ENCODE measurements at regions not wholly inside any gene's neighbourhood (a gene's known extent, or its start where the extent isn't known, plus 50 kb on each side); places are given as distances from the start of the nearest gene placed in this dataset.

GRCh38 chrX:112377481-112377880 is 294.9 kb upstream of the TRPC5 start:
- H2BK20ac ChIP-seq (ENCODE audit: low read depth, low read length): no peak overlapping the region
- H3K14ac ChIP-seq (replicated peaks; ENCODE audit: low read depth, low read length): no peak overlapping the region
- dilution Hi-C loops (cut with HindIII; ENCODE audit: low sequenced_read_pairs, unreplicated experiment) (no loop called here), intact Hi-C loops (cut with micrococcal nuclease) (no loop called here), in situ Hi-C loops (cut with MboI; ENCODE audit: low sequenced_read_pairs) (no loop called here)
- no peak overlapping the region for H3K23ac ChIP-seq (ENCODE audit: low read depth, low read length)
- no peaks in the 10 kb centered on the region for H3K79me1 ChIP-seq (ENCODE audit: low read depth in 1 of 2, low read length in 2 of 2)
- H3K27me3 ChIP-seq (ENCODE audit: control insufficient read depth, insufficient read depth, low read length): peaks cover 3% of the 10 kb centered on the region; the same call in 1 of the 2 replicates
- WGBS, 2 experiments (ENCODE audit: extremely low coverage in 2 of 2, insufficient read length in 1 of 2): no CpG with 5 or more reads among the region's 3 CpGs
- no peaks in the 10 kb centered on the region for H3K9me1 ChIP-seq (ENCODE audit: insufficient read depth, low read length)
- no peak overlapping the region for H4K8ac ChIP-seq (ENCODE audit: low read depth in 2 of 2, low read length in 2 of 2)
- ATAC-seq (ENCODE audit: low read depth): no peak
- BruUV-seq (replicated peaks): no TSS peak
- no peak overlapping the region for H2AK5ac ChIP-seq (ENCODE audit: low read depth, low read length)
- no peak overlapping the region for H3K56ac ChIP-seq (ENCODE audit: extremely low read depth, insufficient read depth, low read length)
- TF ChIP-seq FOS (IDR thresholded peaks at IDR 0.05; ENCODE audit: low read depth, low read length) (no peak), USF2 (IDR thresholded peaks at IDR 0.05; ENCODE audit: low read depth, low read length) (no peak), RCOR1 (IDR thresholded peaks at IDR 0.05; ENCODE audit: insufficient replicate concordance, low read length) (no peak), ELK1 (IDR thresholded peaks at IDR 0.05; ENCODE audit: borderline replicate concordance, low read depth, low read length) (no peak), MAZ (IDR thresholded peaks at IDR 0.05; ENCODE audit: borderline replicate concordance, low read depth, low read length) (no peak), CHD1 (IDR thresholded peaks at IDR 0.05; ENCODE audit: low read depth, low read length) (no peak), CEBPB (IDR thresholded peaks at IDR 0.05; ENCODE audit: low read depth, low read length) (no peak), MXI1 (IDR thresholded peaks at IDR 0.05; ENCODE audit: borderline replicate concordance, low read depth, low read length) (no peak), BHLHE40 (IDR thresholded peaks at IDR 0.05; ENCODE audit: low read depth, low read length) (no peak), NFE2L2 (IDR thresholded peaks at IDR 0.05; ENCODE audit: low read depth, low read length) (no peak)
- H3K9ac ChIP-seq (ENCODE audit: low read depth, low read length): no peak overlapping the region
- no peak overlapping the region for H2AFZ ChIP-seq (replicated peaks; ENCODE audit: low read length, poor library complexity)
- no peak overlapping the region for H2BK15ac ChIP-seq (ENCODE audit: low read depth, low read length)
- no peak overlapping the region for H3K18ac ChIP-seq (ENCODE audit: low read depth, low read length)
- no peak overlapping the region for H2BK120ac ChIP-seq (ENCODE audit: low read depth, low read length)
- no peak overlapping the region for H4K91ac ChIP-seq (ENCODE audit: insufficient read depth, low read depth, low read length)
- H3K27ac ChIP-seq (ENCODE audit: insufficient read depth, low read length): no peak overlapping the region
- no peak overlapping the region for H2AK9ac ChIP-seq (replicated peaks; ENCODE audit: low read depth, low read length, poor library complexity)
- no peak overlapping the region for H2BK5ac ChIP-seq (ENCODE audit: low read depth, low read length, poor library complexity, severe bottlenecking)
- H3K4me2 ChIP-seq (ENCODE audit: low read depth, low read length): no peak overlapping the region
- no peak overlapping the region for H4K5ac ChIP-seq (ENCODE audit: low read depth, low read length)
- ChIA-PET CTCF (no interaction called here), POLR2A (ENCODE audit: unreplicated experiment) (no interaction called here)
- no peaks in the 10 kb centered on the region for H4K20me1 ChIP-seq (ENCODE audit: insufficient read depth, low read length)
- no peaks in the 10 kb centered on the region for H3K9me3 ChIP-seq (ENCODE audit: control insufficient read depth, insufficient read depth, low read length)
- H3K4me1 ChIP-seq (ENCODE audit: control insufficient read depth, insufficient read depth, low read length): no peaks in the 10 kb centered on the region
- no peaks in the 10 kb centered on the region for H3K36me3 ChIP-seq (ENCODE audit: control insufficient read depth, insufficient read depth, low read length)
- H3K4ac ChIP-seq (ENCODE audit: low read depth, low read length): no peak overlapping the region
- no peak overlapping the region for H3K4me3 ChIP-seq (ENCODE audit: insufficient read depth, low read depth, low read length)
- DNase-seq: no peak
